Tibial nerve (tissue), 4 donors: ENCODE measurements at regions not wholly inside any gene's neighbourhood (a gene's known extent, or its start where the extent isn't known, plus 50 kb on each side); places are given as distances from the start of the nearest gene placed in this dataset.

Source experiments
- DNase-seq, 2 donors: peaks; one replicate each; pipeline ENCODE4 v3.0.0-alpha.2; 2019; ENCODE audit warnings: low spot score in 2 of 2
- H3K27ac ChIP-seq, 4 donors: fragments of 200-600 bp; sonication (generic) in 3 of 4; one replicate each; pipeline ENCODE4 v1.5.1; 2017 to 2019; ENCODE audit warnings: mild to moderate bottlenecking in 1 of 4
- H3K27me3 ChIP-seq, 2 donors: fragments of 200-600 bp; sonication (generic) in 1 of 2; one replicate each; pipeline versions ENCODE4 v1.5.1 to v1.6.0; 2017 to 2019
- H3K36me3 ChIP-seq, 3 donors: fragments of 200-600 bp; sonication (generic); one replicate each; pipeline ENCODE4 v1.5.1; 2018 to 2019
- H3K4me1 ChIP-seq, 4 donors: fragments of 200-600 bp; sonication (generic) in 3 of 4; one replicate each; pipeline ENCODE4 v1.5.1; 2017 to 2019
- H3K4me3 ChIP-seq, 4 donors: fragments of 200-600 bp; sonication (generic) in 3 of 4; one replicate each; pipeline ENCODE4 v1.5.1; 2017 to 2019; ENCODE audit warnings: mild to moderate bottlenecking in 1 of 4, moderate library complexity in 1 of 4
- H3K9me3 ChIP-seq, 4 donors: fragments of 200-600 bp; sonication (generic) in 3 of 4; one replicate each; pipeline ENCODE4 v1.5.1; 2017 to 2019
- EP300 ChIP-seq, 2 donors: sonication (generic); formaldehyde crosslinking; IDR thresholded peaks; one replicate each; pipeline ENCODE4 v1.6.1; 2017; ENCODE audit warnings: antibody characterized with exemption in 2 of 2, mild to moderate bottlenecking in 1 of 2
- POLR2A ChIP-seq, 2 donors: fragments of 450-650 bp; IDR thresholded peaks; one replicate each; pipeline ENCODE4 v1.6.1; 2017; ENCODE audit warnings: antibody characterized with exemption in 2 of 2, mild to moderate bottlenecking in 2 of 2, moderate library complexity in 2 of 2
- WGBS, 2 donors: methylation state at CpG; one replicate each; pipeline ENCODE4 v1.1.5; 2018; 5-methylcytosine and 5-hydroxymethylcytosine counted together
- TF ChIP-seq, protein P1 (sequence below), 5 experiments: fragments of 200-600 bp in 3 of 5; fragments of 450-650 bp in 2 of 5; sonication (generic) in 3 of 5; IDR thresholded peaks; one replicate each; pipeline ENCODE4 v1.5.1; 2016 to 2019; ENCODE audit warnings: antibody characterized with exemption in 5 of 5, mild to moderate bottlenecking in 3 of 5, moderate library complexity in 2 of 5

DNA sequence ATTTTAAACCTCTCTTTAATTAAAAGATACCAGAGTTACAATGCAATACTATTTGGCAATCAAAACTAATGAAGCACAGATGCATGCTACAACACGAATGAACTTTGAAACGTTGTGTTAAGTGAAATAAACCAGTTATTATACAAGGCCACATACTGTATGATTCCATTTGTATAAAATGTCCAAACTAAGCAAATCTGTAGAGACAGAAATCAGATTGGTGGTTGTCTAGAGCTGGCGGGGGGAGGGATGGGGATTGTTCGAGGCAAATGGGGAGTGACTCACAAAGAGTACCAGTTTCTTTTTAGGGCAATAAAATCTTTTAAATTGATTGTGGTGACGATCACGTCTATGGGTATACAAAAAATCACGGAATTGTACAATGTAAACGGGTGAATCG, 677.0 kb downstream of the NTRK3 start:
- Histone ChIP-seq H3K9me3 (no peaks in the 10 kb centered on the region), H3K36me3 (no peaks in the 10 kb centered on the region), H3K4me1 (peaks cover 0 to 26% (median 0%) of the 10 kb centered on the region in 4 donors), H3K27me3 (no peaks in the 10 kb centered on the region), H3K4me3 (no peak overlapping the region), H3K27ac (no peak overlapping the region)
- no peak for DNase-seq
- 58 to 61% methylated on average over 9 of the region's 9 CpGs for WGBS, 2 donors
- TF ChIP-seq, protein P1, sequence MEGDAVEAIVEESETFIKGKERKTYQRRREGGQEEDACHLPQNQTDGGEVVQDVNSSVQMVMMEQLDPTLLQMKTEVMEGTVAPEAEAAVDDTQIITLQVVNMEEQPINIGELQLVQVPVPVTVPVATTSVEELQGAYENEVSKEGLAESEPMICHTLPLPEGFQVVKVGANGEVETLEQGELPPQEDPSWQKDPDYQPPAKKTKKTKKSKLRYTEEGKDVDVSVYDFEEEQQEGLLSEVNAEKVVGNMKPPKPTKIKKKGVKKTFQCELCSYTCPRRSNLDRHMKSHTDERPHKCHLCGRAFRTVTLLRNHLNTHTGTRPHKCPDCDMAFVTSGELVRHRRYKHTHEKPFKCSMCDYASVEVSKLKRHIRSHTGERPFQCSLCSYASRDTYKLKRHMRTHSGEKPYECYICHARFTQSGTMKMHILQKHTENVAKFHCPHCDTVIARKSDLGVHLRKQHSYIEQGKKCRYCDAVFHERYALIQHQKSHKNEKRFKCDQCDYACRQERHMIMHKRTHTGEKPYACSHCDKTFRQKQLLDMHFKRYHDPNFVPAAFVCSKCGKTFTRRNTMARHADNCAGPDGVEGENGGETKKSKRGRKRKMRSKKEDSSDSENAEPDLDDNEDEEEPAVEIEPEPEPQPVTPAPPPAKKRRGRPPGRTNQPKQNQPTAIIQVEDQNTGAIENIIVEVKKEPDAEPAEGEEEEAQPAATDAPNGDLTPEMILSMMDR (IDR thresholded peaks at IDR 0.05) = no peak
- TF ChIP-seq POLR2A (IDR thresholded peaks at IDR 0.05) (no peak), EP300 (IDR thresholded peaks at IDR 0.05) (no peak)

DNA sequence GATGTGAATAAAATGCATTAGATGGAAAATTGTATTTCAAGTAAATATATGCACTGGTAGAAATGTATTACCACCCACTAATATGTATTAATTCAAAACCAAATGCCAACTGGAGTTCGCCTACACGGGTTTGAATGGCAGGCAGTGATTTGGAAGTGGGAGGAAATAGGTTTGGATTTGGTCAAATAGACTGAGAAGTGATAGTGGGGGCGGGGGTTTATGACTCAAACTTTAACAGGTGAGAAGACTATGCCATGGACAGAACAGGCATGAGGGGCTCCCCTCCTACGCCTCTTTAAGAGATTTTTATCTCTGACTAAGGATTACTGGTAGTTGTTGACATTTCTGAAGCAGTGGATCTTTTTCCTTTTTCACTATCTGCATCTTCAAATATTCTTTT, 677.8 kb downstream of the NTRK3 start:
- no peaks in the 10 kb centered on the region for H3K36me3 ChIP-seq
- TF ChIP-seq POLR2A (IDR thresholded peaks at IDR 0.05) (no peak), EP300 (IDR thresholded peaks at IDR 0.05) (no peak)
- TF ChIP-seq, protein P1 (IDR thresholded peaks at IDR 0.05) = no peak
- no peak overlapping the region for H3K27ac ChIP-seq
- H3K4me3 ChIP-seq = no peak overlapping the region
- peaks cover 0 to 26% (median 0%) of the 10 kb centered on the region in 4 donors for H3K4me1 ChIP-seq
- no peak for DNase-seq
- H3K27me3 ChIP-seq = no peaks in the 10 kb centered on the region
- WGBS, 2 donors = 56 to 68% methylated on average over 4 of the region's 4 CpGs
- H3K9me3 ChIP-seq = no peaks in the 10 kb centered on the region

DNA sequence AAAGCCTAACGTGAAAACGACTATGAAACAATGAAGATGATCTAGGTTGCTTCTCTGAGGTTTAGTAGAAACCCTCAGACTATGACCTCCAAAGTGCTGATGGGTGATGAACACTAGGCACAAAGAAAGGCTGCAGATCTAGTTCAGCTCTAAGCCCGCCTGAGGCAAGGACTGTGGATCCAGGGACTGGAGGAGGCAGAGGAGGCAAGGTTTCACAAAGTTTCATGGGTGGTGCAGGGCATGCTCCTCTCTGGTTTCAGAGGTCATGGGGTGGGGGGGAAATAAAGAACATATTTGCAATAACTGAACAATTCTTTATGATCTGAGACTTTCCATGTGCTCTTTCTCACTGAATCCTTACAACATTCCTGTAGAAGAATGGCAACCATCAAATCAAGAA, 679.2 kb downstream of the NTRK3 start:
- TF ChIP-seq EP300 (IDR thresholded peaks at IDR 0.05) (no peak), POLR2A (IDR thresholded peaks at IDR 0.05) (no peak)
- TF ChIP-seq, protein P1 (IDR thresholded peaks at IDR 0.05) = no peak
- Histone ChIP-seq H3K4me3 (no peak overlapping the region), H3K27ac (no peak overlapping the region), H3K36me3 (no peaks in the 10 kb centered on the region), H3K4me1 (peaks cover 0 to 39% (median 0%) of the 10 kb centered on the region in 4 donors), H3K9me3 (no peaks in the 10 kb centered on the region), H3K27me3 (no peaks in the 10 kb centered on the region)
- no peak for DNase-seq
- WGBS, 2 donors = 85 to 86% methylated on average over 3 of the region's 3 CpGs

DNA sequence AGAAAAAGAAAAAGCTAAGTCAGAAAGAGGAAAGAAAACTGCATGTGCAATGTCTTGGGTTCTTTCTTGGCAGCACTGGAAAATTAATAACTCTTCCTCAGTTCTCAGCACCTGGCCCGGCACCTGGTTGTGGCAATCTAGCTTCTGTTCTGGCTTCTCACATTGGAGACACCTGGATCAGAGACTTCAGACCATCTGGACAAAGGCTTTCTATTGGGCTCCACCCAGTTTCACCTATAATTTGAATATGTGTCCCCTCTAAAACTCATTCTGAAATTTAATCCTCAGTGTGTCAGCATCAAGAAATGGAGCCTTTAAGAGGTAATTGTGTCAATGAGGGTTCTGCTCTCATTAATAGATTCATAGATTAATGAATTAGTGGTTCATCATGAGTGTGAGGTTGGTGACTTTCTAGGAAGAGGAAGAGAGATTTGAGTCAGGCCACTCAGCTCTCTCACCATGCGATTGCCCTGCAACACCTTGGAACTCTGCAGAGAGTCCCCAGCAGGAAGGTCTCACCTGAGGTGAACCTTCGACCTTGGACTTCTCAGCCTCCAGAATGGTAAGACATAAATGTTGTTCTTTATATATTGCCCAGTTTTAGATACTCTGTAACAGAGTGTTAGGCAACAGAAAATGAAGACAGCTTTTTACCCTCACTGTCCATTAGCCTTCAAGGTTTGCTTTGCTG, 679.9 kb downstream of the NTRK3 start:
- no peak for DNase-seq
- TF ChIP-seq POLR2A (IDR thresholded peaks at IDR 0.05) (no peak), EP300 (IDR thresholded peaks at IDR 0.05) (no peak)
- TF ChIP-seq, protein P1 (IDR thresholded peaks at IDR 0.05) = no peak
- Histone ChIP-seq H3K9me3 (no peaks in the 10 kb centered on the region), H3K27me3 (no peaks in the 10 kb centered on the region), H3K4me3 (no peak overlapping the region), H3K36me3 (no peaks in the 10 kb centered on the region), H3K27ac (no peak overlapping the region), H3K4me1 (peaks cover 0 to 40% (median 0%) of the 10 kb centered on the region in 4 donors)
- 74 to 82% methylated on average over 3 of the region's 3 CpGs for WGBS, 2 donors

DNA sequence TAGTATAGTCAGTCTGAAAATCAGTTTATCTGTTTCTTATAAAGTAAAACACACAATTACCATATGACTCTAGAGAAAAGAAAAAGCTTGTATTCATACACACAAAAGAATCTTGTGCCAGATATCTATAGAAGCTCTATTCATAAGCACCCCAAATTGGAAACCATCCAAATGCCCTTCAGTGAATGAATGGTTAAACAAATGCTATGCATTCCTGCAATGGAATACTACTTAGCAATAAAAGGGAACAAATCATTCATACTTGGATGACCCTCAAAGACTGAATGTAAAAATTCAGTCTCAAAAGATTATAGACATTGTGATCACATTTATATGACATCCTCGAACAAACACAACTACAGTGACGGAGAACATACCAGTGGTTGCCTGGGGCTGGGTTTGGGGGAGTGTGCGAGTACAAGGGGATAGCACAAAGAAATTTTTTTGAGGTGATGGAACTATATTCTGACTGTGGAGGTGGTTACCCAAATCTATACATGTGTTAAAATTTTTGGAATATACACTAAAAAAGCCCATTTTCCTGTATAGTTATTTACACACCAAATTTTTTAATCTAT, 680.6 kb downstream of the NTRK3 start:
- Histone ChIP-seq H3K27me3 (no peaks in the 10 kb centered on the region), H3K4me1 (peaks cover 0 to 36% (median 0%) of the 10 kb centered on the region in 4 donors), H3K4me3 (no peak overlapping the region), H3K27ac (no peak overlapping the region), H3K9me3 (no peaks in the 10 kb centered on the region), H3K36me3 (no peaks in the 10 kb centered on the region)
- WGBS, 2 donors = 64% methylated on average over 3 of the region's 3 CpGs
- no peak for TF ChIP-seq POLR2A (IDR thresholded peaks at IDR 0.05)
- no peak for TF ChIP-seq EP300 (IDR thresholded peaks at IDR 0.05)
- TF ChIP-seq, protein P1 (IDR thresholded peaks at IDR 0.05) = no peak
- DNase-seq = no peak
